Fibroblast of skin of right quadriceps (primary cell): ENCODE measurements at regions not wholly inside any gene's neighbourhood (a gene's known extent, or its start where the extent isn't known, plus 50 kb on each side); places are given as distances from the start of the nearest gene placed in this dataset.
"Not testable (repeated sequence)": the region's sequence is repeated elsewhere in the genome, so short reads cannot be mapped to it uniquely, and the experiment has no call there.

Experiments
- DNase-seq: peaks from one replicate; pipeline ENCODE4 v3.0.0-alpha.2; 2013

- DNase-seq = no peak
These were observed 252.0 kb upstream of the DIAPH2 start for GRCh38 chrX:96432647-96433046.

DNA sequence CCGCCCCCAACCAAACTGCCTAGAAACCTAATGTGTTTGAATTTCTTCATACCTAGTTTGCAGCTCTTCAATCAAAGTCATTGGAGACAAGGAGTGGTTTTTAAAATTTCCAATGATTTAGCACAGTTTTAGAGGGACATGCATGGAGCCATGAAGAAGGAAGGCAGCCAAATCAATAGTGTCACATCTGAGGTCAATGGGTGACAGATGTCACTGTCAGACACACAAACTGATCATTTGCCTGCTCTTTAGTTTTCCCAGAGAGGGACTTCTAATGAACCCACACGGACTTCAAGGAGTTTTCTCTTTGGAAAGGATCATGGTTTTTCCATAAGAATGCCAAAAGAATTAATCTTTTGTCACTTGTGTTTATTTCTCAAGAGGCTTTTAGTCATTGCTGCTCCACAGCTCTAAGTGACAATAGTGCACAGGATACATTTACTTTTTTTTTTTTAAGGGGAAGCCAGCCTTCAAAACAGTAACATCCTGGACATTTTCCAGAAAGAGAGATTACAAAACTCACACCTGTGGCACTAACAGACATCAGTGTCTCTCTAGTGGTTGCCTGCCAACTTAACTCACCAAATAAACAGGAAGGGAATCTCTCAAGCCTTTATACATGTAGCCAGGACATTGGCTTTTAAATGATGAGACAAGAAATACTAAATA, 251.1 kb upstream of the DIAPH2 start:
- DNase-seq = no peak

- DNase-seq = peak; percentile 22
These were observed 249.1 kb upstream of the DIAPH2 start for GRCh38 chrX:96435378-96436035.

DNA sequence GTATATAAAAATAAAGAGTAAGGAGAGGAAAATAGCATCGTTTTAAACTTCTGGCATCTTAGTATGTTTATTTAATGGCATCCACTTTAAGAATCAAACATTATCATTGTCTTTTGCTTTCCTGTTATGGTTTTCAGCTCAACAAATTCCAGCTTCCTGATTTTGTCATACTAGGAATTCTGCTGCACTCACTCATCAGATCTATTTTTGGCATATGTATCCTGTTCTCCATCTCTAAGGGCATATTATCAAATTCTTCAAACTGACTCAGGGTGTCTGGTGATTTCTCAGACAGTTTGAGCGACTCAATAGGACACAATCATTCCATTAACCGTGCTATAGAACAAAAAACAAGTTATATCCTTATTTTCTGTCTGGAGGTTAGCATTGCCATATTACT, 248.5 kb upstream of the DIAPH2 start:
- peak; percentile 80 for DNase-seq

- DNase-seq = no peak
These were observed 245.8 kb upstream of the DIAPH2 start for GRCh38 chrX:96438803-96439202.

DNA sequence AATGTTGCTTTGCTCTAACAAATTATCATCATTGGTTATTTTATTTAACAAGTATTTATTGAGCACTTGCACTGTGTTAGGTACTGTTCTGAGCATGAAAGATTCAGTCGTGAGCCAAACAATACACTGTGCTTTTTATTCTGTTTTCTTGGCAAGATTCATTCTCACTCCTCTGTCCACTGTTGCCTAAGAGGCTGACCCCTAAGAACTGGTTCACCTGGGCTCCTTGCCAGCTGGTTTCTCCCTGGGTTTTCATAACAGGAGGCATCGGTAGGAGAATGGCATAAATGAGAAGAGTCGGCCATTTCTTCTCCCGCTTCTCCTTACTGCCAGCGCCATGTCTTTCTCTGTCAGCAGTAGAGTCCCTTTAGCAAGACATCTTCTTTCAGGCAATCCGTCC, 243.7 kb upstream of the DIAPH2 start:
- no peak for DNase-seq

DNA sequence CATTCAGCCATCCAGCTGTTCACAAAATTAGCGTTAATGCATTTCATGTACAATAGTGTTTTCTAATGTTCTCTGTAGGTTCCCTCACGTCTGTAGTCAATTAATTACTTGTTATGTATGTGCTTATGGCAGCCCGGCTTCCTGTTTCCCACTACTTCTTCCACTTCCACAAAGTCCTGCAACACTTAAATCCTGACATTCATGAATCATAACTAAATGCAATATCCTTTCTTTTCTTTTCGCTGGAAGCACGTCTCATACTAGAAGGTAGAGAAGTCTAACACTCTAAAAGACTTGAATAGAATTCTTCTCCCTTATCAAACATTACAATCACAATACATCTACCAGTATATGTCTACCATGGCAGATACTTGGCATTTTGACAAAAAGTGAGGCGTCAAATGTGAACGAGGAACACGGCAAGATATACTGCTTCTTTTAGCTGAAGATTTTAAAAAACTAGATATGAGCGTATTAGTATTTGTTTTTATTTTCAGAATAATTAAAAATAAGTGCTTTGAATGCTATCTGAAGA, 239.0 kb upstream of the DIAPH2 start:
- no peak for DNase-seq

GRCh38 chrX:96446524-96446923, 238.1 kb upstream of the DIAPH2 start:
- DNase-seq = no peak

DNA sequence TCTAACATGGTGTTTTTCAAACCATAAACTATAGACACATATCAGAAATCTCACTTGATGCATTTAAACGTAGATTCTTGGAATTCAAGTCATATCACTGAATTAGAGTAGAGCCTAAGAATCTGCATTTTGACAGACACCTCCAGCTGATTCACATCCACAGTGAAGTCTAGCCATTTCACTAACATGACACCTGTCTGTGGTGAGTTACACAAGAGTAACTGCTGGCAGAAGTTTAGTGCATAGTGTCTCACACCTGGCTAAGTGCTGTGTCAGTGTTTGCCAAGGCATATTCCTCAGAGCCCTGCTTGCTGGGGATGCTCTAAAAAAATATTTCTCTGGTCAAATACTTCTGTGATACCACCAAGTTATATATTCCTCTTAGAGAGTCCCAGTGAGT, 237.5 kb upstream of the DIAPH2 start:
- no peak for DNase-seq

DNA sequence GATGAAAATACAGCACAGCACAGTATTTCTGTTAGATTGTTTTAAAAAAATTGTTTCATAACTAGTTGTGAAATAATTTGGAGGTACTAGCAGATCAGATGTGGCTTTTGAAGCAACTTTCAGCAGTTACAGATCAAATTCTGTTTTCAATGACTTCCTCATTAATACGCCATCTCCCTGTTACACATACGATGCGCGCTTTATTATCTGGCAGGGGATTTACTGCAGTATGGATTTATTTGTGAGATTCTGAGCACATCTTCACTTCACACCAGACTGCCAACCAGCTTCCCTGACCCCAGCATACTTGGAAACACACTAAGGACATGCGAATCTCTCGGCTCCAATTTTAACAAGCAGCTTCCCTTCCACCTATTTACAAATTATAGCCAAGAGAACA, 235.5 kb upstream of the DIAPH2 start:
- DNase-seq = no peak

- no peak for DNase-seq
These were observed 234.7 kb upstream of the DIAPH2 start for GRCh38 chrX:96449896-96450295.

DNA sequence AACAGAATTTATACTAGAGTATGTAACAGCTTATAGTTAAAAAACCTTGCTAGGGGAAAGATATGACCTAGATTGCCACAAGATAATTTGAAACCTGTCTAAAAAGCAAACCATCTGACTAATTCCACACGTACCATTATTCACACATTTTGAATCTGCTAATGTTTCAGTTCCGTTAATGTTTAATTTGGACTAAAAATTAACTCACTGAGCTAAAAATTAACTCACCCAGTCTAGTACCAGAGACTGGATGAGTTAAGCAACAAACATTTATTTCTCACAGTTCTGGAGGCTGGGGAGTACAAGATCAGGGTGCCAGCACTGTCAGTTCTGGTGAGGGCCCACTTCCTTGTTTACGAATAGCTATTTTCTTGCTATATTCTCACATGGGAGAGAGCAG, 231.5 kb upstream of the DIAPH2 start:
- no peak for DNase-seq

DNA sequence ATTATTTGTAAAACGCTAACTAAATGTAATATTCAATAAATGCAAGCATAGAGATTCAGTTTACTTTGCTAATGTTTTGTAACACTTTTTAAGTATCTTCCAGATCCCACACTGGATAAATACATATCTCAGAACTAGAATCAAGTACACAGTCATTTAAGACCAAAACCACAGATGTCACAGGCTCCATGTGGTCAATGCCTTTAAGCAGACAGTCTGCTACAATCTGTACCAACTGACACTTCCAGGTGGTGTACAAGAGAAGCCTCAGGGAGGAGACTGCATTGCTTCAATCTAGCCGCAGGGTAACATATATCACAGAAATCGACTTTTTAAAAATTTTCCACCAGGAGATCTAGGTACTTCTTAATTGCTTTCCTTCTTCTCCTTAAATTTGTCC, 229.6 kb upstream of the DIAPH2 start:
- no peak for DNase-seq

DNA sequence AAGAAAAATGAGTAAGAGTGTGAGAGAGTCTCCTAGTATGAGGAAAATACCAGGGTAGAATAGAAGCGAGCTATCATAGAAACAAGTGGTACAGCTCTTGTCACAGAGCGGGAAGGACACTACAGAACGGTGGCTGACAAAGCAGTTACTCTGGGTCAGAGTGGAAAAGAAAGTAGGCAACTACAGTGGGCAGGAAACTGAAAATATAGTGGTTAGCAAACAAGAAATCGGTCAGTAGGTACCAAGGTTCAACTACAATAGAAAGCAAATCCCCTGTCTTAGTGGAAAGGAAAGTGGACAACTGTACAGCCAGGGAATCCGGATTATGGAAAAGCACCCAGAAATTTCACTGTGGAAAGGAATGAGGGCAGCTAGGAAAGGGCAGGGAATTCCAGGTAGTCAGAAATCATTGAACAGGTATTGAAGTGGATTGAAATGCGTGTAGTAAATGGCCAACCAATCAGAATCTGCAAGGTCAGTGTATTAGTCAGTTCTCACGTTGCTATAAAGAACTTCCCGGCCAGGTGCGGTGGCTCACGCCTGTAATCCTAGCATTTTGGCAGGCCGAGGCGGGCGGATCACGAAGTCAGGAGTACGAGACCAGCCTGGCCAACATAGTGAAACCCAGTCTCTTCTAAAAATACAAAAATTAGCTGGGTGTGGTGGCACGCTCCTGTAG, 219.6 kb upstream of the DIAPH2 start:
- DNase-seq = no peak

DNA sequence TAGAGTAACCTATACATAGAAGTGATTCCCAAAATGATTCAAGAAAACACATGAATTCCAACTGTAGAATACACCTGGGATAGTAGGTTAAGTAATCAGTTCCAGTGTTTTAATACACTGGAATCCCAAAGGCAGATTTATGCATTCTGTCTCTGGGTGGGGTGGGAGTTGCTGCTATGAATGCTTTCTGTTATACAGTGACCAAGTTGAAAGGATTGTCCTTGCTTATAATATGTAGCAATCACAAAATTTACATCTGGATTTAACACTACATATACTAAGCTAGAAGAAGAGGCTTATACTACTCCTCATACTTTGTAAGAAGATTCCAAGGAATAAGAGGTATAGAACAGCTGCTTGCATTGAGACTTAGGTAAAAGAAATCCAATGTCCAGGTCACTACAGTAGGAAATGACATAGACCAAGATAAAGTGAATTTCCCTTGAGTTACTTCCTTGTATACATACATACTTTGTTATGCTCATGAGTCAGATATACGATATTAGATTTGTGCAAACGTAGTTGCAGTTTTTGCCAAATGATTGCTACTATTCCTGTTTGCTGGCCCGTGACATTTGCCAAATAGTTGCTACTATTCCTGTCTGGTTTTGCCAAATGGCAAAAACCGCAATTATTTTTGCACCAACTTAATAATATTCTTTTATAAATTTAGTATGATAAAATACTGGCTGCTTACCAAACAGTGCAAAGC, 210.5 kb upstream of the DIAPH2 start:
- DNase-seq = peak; percentile 1

- DNase-seq = no peak
These were observed 209.9 kb upstream of the DIAPH2 start for GRCh38 chrX:96474741-96475125.

DNA sequence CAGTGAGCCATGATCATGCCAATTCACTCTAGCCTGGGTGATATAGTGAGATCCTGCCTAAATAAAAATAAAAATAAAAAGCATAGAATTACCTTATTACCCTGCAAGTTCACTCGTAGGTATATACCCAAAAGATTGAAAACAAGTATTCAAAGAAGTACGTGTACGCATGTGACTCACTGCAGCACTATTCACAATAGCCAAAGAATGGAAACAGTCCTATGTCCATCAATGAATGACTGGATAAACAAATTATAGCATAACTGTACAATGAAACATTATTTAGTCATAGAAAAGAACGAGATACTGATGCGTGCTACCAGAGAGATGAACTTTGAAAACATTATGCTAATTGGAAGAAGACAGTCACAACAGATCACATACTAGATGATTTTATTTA, 204.6 kb upstream of the DIAPH2 start:
- DNase-seq = peak; percentile 25

DNA sequence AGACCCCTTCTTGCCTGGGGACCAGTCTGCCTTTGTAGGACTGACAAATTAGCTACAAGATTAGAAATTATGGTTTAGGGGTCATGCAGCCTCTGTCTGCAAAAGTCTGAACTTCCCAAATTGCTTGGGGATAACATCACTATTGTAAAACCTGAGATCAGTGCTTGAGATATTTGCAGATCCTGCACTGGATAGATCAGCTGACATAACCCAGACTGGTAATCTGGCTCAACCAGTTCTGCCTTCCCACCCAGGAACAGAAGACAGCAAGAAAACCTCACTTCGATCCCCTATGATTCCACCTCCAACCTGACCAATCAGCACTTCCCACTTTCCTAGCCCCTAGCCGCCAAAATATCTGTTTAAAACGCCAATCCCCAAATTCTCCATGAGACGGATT, 202.8 kb upstream of the DIAPH2 start:
- no peak for DNase-seq

DNA sequence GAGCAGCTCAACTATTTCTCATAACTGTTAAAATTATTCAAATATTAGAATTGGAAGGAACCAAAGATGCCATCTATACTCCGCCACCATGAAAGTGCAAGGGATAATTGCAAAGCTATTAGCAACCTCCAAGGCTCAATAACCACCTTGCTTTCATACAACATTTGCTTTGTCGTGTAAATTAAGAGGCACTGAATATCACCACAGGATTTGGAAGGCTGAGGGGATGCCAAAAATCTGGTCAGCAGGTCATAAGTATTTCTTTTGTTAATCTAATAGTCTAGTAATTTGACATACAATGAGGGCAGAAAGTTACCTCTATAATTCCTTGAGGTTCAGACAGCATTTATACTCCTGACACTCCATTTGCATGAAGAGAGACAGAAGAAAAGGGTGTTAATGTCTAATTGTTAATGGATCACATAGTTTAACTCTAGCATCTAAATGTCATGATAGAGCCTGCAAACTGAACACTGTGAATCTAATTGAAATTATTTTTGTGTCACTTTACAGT, 200.9 kb upstream of the DIAPH2 start:
- DNase-seq = no peak

DNA sequence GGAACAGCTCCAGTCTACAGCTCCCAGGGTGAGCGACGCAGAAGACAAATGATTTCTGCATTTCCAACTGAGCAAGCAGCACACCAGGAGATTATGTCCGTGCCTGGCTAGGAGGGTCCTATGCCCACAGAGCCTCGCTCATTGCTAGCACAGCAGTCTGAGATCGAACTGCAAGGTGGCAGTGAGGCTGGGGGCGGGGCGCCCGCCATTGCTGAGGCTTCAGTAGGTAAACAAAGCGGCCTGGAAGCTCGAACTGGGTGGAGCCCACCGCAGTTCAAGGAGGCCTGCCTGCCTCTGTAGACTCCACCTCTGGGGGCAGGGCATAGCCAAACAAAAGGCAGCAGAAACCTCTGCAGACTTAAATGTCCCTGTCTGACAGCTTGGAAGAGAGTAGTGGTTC, 198.0 kb upstream of the DIAPH2 start:
- DNase-seq = not testable (repeated sequence)

DNA sequence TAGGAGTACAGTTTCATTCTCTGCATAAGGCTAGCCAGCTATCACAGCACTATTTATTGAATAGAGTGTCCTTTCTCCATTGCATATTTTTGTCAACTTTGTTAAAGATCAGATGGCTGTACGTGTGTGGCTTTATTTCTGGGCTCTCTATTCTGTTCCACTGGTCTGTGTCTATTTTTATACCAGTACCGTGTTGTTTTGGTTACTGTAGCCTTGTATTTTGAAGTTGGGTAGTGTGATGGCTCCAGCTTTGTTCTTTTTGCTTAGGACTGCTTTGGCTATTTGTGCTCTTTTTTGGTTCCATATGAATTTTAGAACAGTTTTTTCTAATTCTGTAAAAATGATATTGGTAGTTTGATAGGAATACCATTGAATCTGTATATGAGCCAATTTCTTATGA, 182.1 kb upstream of the DIAPH2 start:
- no peak for DNase-seq

DNA sequence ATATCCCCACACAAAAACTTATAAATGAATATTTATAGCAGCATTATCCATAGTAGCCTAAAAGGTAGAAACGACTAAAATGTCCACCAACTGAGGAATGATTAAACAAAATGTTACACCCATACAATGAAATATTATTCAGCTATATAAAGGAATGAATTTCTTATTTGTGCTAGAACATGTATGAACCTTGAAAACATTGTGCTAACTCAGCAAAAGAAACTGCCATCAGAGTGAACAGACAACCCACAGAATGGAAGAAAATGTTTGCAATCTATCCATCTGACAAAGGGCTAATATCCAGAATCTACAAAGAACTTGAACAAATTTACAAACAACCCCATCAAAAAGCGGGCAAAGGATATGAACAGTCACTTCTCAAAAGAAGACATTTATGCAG, 155.3 kb upstream of the DIAPH2 start:
- not testable (repeated sequence) for DNase-seq

- DNase-seq = no peak
These were observed 146.4 kb upstream of the DIAPH2 start for GRCh38 chrX:96538104-96538725.
